Ascending aorta (tissue), 2 donors: ENCODE measurements at regions not wholly inside any gene's neighbourhood (a gene's known extent, or its start where the extent isn't known, plus 50 kb on each side); places are given as distances from the start of the nearest gene placed in this dataset.
A peak's percentile ranks its signal among the peaks of the same experiment; 100 is the strongest.

Experiments
- DNase-seq, 2 donors: peaks; one replicate each; pipeline ENCODE4 v3.0.0-alpha.2; 2019; ENCODE audit warnings: low spot score in 2 of 2
- H3K27ac ChIP-seq, 2 donors: fragments of 200-600 bp; sonication (generic); one replicate each; pipeline ENCODE4 v1.5.1; 2016 to 2017; ENCODE audit warnings: mild to moderate bottlenecking in 1 of 2
- H3K27me3 ChIP-seq: fragments of 200-600 bp; sonication (generic); one replicate; pipeline ENCODE4 v1.5.1; 2017
- H3K36me3 ChIP-seq, 2 donors: fragments of 200-600 bp; sonication (generic); one replicate each; pipeline ENCODE4 v1.5.1; 2016
- H3K4me1 ChIP-seq, 2 donors: fragments of 200-600 bp; sonication (generic); one replicate each; pipeline ENCODE4 v1.5.1; 2016 to 2017; ENCODE audit warnings: mild to moderate bottlenecking in 1 of 2
- H3K4me3 ChIP-seq, 2 donors: fragments of 200-600 bp; sonication (generic); one replicate each; pipeline ENCODE4 v1.5.1; 2016 to 2017; ENCODE audit warnings: mild to moderate bottlenecking in 1 of 2
- H3K9me3 ChIP-seq, 2 donors: fragments of 200-600 bp; sonication (generic); one replicate each; pipeline ENCODE4 v1.5.1; 2016
- CTCF ChIP-seq, 3 experiments: fragments of 200-600 bp in 2 of 3; fragments of 450-650 bp in 1 of 3; sonication (generic) in 2 of 3; IDR thresholded peaks; one replicate each; pipeline ENCODE4 v1.5.1; 2016 to 2019; ENCODE audit warnings: antibody characterized with exemption in 3 of 3, mild to moderate bottlenecking in 1 of 3, moderate library complexity in 1 of 3
- intact Hi-C: fragments of 100-400 bp; cut with DNase I; formaldehyde crosslinking; loops from one replicate; pipeline ENCODE4 v1.15.1; 2023

GRCh38 chr11:95337175-95337957, 106.4 kb upstream of the SESN3 start:
- Histone ChIP-seq H3K36me3 (no peaks in the 10 kb centered on the region), H3K27ac (peak overlapping the region; percentile 77 to 88), H3K4me1 (peaks cover 7 to 28% of the 10 kb centered on the region in 2 donors), H3K4me3 (peak overlapping the region in 1 of 2 donors; percentile 46), H3K27me3 (no peaks in the 10 kb centered on the region), H3K9me3 (no peaks in the 10 kb centered on the region)
- intact Hi-C loops, result loop anchor here (5.0 to 10.0 kb wide), 3 partner anchors 105 to 367 kb away; partner anchors contain the start of gene SESN3
- no peak for TF ChIP-seq CTCF (IDR thresholded peaks at IDR 0.05)
- peak in 1 of 2 donors; percentile 71 for DNase-seq

GRCh38 chr11:95335989-95336388, 105.0 kb upstream of the SESN3 start:
- no peaks in the 10 kb centered on the region for H3K9me3 ChIP-seq
- H3K27ac ChIP-seq, result no peak overlapping the region
- H3K4me3 ChIP-seq, result no peak overlapping the region
- peaks cover 7 to 28% of the 10 kb centered on the region in 2 donors for H3K4me1 ChIP-seq
- no peak for DNase-seq
- H3K27me3 ChIP-seq, result no peaks in the 10 kb centered on the region
- TF ChIP-seq CTCF (IDR thresholded peaks at IDR 0.05), result no peak
- intact Hi-C loops, result loop anchor here (5.0 to 10.0 kb wide), 3 partner anchors 104 to 369 kb away; partner anchors contain the start of gene SESN3
- no peaks in the 10 kb centered on the region for H3K36me3 ChIP-seq

- no peak overlapping the region for H3K4me3 ChIP-seq
- DNase-seq, result no peak
- intact Hi-C loops, result loop anchor here (10.0 kb wide), 2 partner anchors 176 to 374 kb away; no protein-coding TSS in a partner anchor
- no peaks in the 10 kb centered on the region for H3K36me3 ChIP-seq
- no peaks in the 10 kb centered on the region for H3K4me1 ChIP-seq
- no peak for TF ChIP-seq CTCF (IDR thresholded peaks at IDR 0.05)
- H3K27ac ChIP-seq, result no peak overlapping the region
- H3K9me3 ChIP-seq, result no peaks in the 10 kb centered on the region
- H3K27me3 ChIP-seq, result no peaks in the 10 kb centered on the region
Measured at GRCh38 chr11:95331161-95331560, 100.2 kb upstream of the SESN3 start.

- no peak overlapping the region for H3K4me3 ChIP-seq
- H3K27ac ChIP-seq, result no peak overlapping the region
- TF ChIP-seq CTCF (IDR thresholded peaks at IDR 0.05), result no peak
- DNase-seq, result no peak
- intact Hi-C loops, result loop anchor here (10.0 kb wide), 2 partner anchors 176 to 374 kb away; no protein-coding TSS in a partner anchor
- no peaks in the 10 kb centered on the region for H3K4me1 ChIP-seq
- H3K9me3 ChIP-seq, result no peaks in the 10 kb centered on the region
- no peaks in the 10 kb centered on the region for H3K36me3 ChIP-seq
- no peaks in the 10 kb centered on the region for H3K27me3 ChIP-seq
Measured at GRCh38 chr11:95330302-95330701, 99.3 kb upstream of the SESN3 start.

- Histone ChIP-seq H3K4me1 (no peaks in the 10 kb centered on the region), H3K27me3 (no peaks in the 10 kb centered on the region), H3K9me3 (no peaks in the 10 kb centered on the region), H3K27ac (no peak overlapping the region), H3K36me3 (no peaks in the 10 kb centered on the region), H3K4me3 (no peak overlapping the region)
- DNase-seq, result no peak
- no peak for TF ChIP-seq CTCF (IDR thresholded peaks at IDR 0.05)
- intact Hi-C loops, result no loop called here
Measured at GRCh38 chr11:95327273-95327948, 96.4 kb upstream of the SESN3 start.
